HepG2 (cell line): ENCODE measurements at regions not wholly inside any gene's neighbourhood (a gene's known extent, or its start where the extent isn't known, plus 50 kb on each side); places are given as distances from the start of the nearest gene placed in this dataset.

Experiments used
- ATF1 ChIP-seq: IDR thresholded peaks from 2 replicates; pipeline ENCODE4 v1.6.1; 2016; ENCODE audit warnings: mild to moderate bottlenecking, control low read depth
- CREBL2 ChIP-seq: sonication (generic); formaldehyde crosslinking; IDR thresholded peaks from 2 replicates; pipeline ENCODE4 v1.8.1; 2023; ENCODE audit warnings: missing genetic modification reagents, mild to moderate bottlenecking, borderline replicate concordance
- KDM3A ChIP-seq: IDR thresholded peaks from 2 replicates; pipeline ENCODE4 v1.6.1; 2018; ENCODE audit warnings: low read depth, missing compliant biosample characterization
- KLF6 ChIP-seq: IDR thresholded peaks from 2 replicates; pipeline ENCODE4 v1.8.0; 2016; ENCODE audit warnings: missing biosample characterization, missing genetic modification reagents
- PHF8 ChIP-seq: sonication (generic); formaldehyde crosslinking; IDR thresholded peaks from 2 replicates; pipeline ENCODE4 v1.5.0; 2020; ENCODE audit warnings: missing genetic modification reagents
- POLR2A ChIP-seq, 2 experiments: IDR thresholded peaks; 2 replicates each; pipeline ENCODE4 v1.6.1; 2011; ENCODE audit warnings: low read depth in 2 of 2, low read length in 2 of 2, mild to moderate bottlenecking in 1 of 2, moderate library complexity in 1 of 2; ENCODE audit not compliant: insufficient read depth in 1 of 2
- TAF1 ChIP-seq: sonication (generic); formaldehyde crosslinking; IDR thresholded peaks from 2 replicates; pipeline ENCODE4 v1.4.0; 2020; ENCODE audit warnings: missing genetic modification reagents
- ZMYM4 ChIP-seq: sonication (generic); formaldehyde crosslinking; IDR thresholded peaks from 2 replicates; pipeline ENCODE4 v1.8.1; 2023; ENCODE audit warnings: mild to moderate bottlenecking, missing genetic modification reagents
- ZNF430 ChIP-seq: sonication (generic); formaldehyde crosslinking; IDR thresholded peaks from 2 replicates; pipeline ENCODE4 v1.9.0; 2021; ENCODE audit warnings: mild to moderate bottlenecking, missing genetic modification reagents
- ZNF766 ChIP-seq: sonication (generic); formaldehyde crosslinking; IDR thresholded peaks from 2 replicates; pipeline ENCODE4 v1.5.0; 2020; ENCODE audit warnings: missing genetic modification reagents, borderline replicate concordance
- TF ChIP-seq, protein P1 (sequence below): sonication (generic); formaldehyde crosslinking; IDR thresholded peaks from 2 replicates; pipeline ENCODE4 v1.5.0; 2020; ENCODE audit warnings: mild to moderate bottlenecking, missing genetic modification reagents, moderate library complexity

GRCh38 chr12:29004936-29005304, 144.2 kb upstream of the FAR2 start:
- no peak for TF ChIP-seq ZMYM4 (CRISPR knock-in tag)
- TF ChIP-seq KLF6 (CRISPR knock-in tag), result no peak
- no peak for TF ChIP-seq KDM3A (CRISPR knock-in tag)
- TF ChIP-seq POLR2A (IDR thresholded peaks at IDR 0.05; ENCODE audit: insufficient read depth in 1 of 2, low read depth in 2 of 2, low read length in 2 of 2), result no peak
- TF ChIP-seq ZNF430 (CRISPR knock-in tag), result no peak
- TF ChIP-seq, protein P1, sequence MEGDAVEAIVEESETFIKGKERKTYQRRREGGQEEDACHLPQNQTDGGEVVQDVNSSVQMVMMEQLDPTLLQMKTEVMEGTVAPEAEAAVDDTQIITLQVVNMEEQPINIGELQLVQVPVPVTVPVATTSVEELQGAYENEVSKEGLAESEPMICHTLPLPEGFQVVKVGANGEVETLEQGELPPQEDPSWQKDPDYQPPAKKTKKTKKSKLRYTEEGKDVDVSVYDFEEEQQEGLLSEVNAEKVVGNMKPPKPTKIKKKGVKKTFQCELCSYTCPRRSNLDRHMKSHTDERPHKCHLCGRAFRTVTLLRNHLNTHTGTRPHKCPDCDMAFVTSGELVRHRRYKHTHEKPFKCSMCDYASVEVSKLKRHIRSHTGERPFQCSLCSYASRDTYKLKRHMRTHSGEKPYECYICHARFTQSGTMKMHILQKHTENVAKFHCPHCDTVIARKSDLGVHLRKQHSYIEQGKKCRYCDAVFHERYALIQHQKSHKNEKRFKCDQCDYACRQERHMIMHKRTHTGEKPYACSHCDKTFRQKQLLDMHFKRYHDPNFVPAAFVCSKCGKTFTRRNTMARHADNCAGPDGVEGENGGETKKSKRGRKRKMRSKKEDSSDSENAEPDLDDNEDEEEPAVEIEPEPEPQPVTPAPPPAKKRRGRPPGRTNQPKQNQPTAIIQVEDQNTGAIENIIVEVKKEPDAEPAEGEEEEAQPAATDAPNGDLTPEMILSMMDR (CRISPR knock-in tag), result no peak
- TF ChIP-seq TAF1, result no peak
- no peak for TF ChIP-seq ATF1 (CRISPR knock-in tag)
- no peak for TF ChIP-seq PHF8 (CRISPR knock-in tag)
- TF ChIP-seq CREBL2 (CRISPR knock-in tag), result no peak
- no peak for TF ChIP-seq ZNF766 (CRISPR knock-in tag)
